Heart left ventricle (tissue), 13 donors: ENCODE measurements at regions not wholly inside any gene's neighbourhood (a gene's known extent, or its start where the extent isn't known, plus 50 kb on each side); places are given as distances from the start of the nearest gene placed in this dataset.

Experiments used
- POLR2A ChIP-seq, 2 donors: fragments of 450-650 bp; IDR thresholded peaks; one replicate each; pipeline ENCODE4 v1.6.1; 2017; ENCODE audit warnings: antibody characterized with exemption in 2 of 2, mild to moderate bottlenecking in 2 of 2, moderate library complexity in 2 of 2
- TF ChIP-seq, protein P1 (sequence below), 12 donors: fragments of 200-600 bp; sonication (generic) in 4 of 12; IDR thresholded peaks; one replicate each; pipeline versions ENCODE4 v1.5.0 to v1.8.0; 2018 to 2022; ENCODE audit warnings: antibody characterized with exemption in 12 of 12, mild to moderate bottlenecking in 5 of 12
- donor health status: ischemic (EF 13 %, LVEDD 7.1; RV severe dilation, severe dysfunction).
- donor health status: DM: no; HTN: yes; CAD: no.
- donor health status: DM: no; HTN: no; CAD: no.
- donor health status: ischemic (EF 25% LVEDD 6.9; RV normal size, moderate dysfunction).
- donor health status: ischemic (EF 25% LVEDD 5.7; RV mildly dilated, moderate dysfunction).
- donor health status: ischemic (EF 35%, LVEDD 5.7; RV mildly dilated, moderate dysfunction).
- donor health status: nonischemic (EF 11% LVEDD 7.7; RV severe dilation, severe dysfunction).
- donor health status: DM: yes; HTN: yes; CAD: no.
- donor health status: PGD.
- donor health status: ischemic (EF 29% LVEDD 5.4; RV normal size, mild dysfunction).
- donor health status: nonischemic (EF 23%, LVEDD 6.1; RV moderate dilation, normal function).

GRCh38 chr7:25595996-25596395 is 367.7 kb upstream of the NPVF start:
- TF ChIP-seq POLR2A (IDR thresholded peaks at IDR 0.05) = no peak
- TF ChIP-seq, protein P1, sequence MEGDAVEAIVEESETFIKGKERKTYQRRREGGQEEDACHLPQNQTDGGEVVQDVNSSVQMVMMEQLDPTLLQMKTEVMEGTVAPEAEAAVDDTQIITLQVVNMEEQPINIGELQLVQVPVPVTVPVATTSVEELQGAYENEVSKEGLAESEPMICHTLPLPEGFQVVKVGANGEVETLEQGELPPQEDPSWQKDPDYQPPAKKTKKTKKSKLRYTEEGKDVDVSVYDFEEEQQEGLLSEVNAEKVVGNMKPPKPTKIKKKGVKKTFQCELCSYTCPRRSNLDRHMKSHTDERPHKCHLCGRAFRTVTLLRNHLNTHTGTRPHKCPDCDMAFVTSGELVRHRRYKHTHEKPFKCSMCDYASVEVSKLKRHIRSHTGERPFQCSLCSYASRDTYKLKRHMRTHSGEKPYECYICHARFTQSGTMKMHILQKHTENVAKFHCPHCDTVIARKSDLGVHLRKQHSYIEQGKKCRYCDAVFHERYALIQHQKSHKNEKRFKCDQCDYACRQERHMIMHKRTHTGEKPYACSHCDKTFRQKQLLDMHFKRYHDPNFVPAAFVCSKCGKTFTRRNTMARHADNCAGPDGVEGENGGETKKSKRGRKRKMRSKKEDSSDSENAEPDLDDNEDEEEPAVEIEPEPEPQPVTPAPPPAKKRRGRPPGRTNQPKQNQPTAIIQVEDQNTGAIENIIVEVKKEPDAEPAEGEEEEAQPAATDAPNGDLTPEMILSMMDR (IDR thresholded peaks at IDR 0.05) = no peak
